A673 (cell line): ENCODE measurements at regions not wholly inside any gene's neighbourhood (a gene's known extent, or its start where the extent isn't known, plus 50 kb on each side); places are given as distances from the start of the nearest gene placed in this dataset.
A peak's percentile ranks its signal among the peaks of the same experiment; 100 is the strongest.

Experiments used
- BruUV-seq: library from RNA; stranded (reverse); fragments of 400-500 nt; replicated peaks from 2 replicates; lab custom pipeline; 2021; lab: Mats Ljungman, UMichigan
- CTCF ChIA-PET: fragments of 300-600 bp; sonication (Branson Sonifier 250); formaldehyde crosslinking; loops from one replicate; lab custom pipeline; 2022; ENCODE audit warnings: antibody characterized with exemption; lab: Charles Lee
- POLR2A ChIA-PET: fragments of 300-600 bp; sonication (Branson Sonifier 250); formaldehyde crosslinking; loops from one replicate; lab custom pipeline; 2022; ENCODE audit warnings: antibody characterized with exemption; ENCODE audit not compliant: low non-redundant PET; lab: Charles Lee
- DNase-seq: peaks from one replicate; pipeline ENCODE4 v3.0.0-alpha.2; 2015; ENCODE audit warnings: low spot score
- H3K27ac ChIP-seq: fragments of 200-600 bp; sonication (generic); 2 replicates; pipeline ENCODE4 v1.5.1; 2016; ENCODE audit warnings: mixed run types, low read depth, mild to moderate bottlenecking, mixed read lengths, antibody characterized with exemption, low read length; ENCODE audit not compliant: poor library complexity, severe bottlenecking
- H3K27me3 ChIP-seq: fragments of 200-600 bp; sonication (generic); replicated peaks from 2 replicates; pipeline ENCODE4 v1.6.1; 2017; ENCODE audit warnings: mixed run types, low read depth, mild to moderate bottlenecking, mixed read lengths, antibody characterized with exemption, low read length; ENCODE audit not compliant: insufficient read depth, poor library complexity
- H3K36me3 ChIP-seq: fragments of 200-600 bp; sonication (generic); 2 replicates; pipeline ENCODE4 v1.6.1; 2016; ENCODE audit warnings: mixed run types, mild to moderate bottlenecking, mixed read lengths, antibody characterized with exemption, low read length; ENCODE audit not compliant: insufficient read depth, poor library complexity, severe bottlenecking
- H3K4me1 ChIP-seq: fragments of 200-600 bp; sonication (generic); 2 replicates; pipeline ENCODE4 v1.6.1; 2017; ENCODE audit warnings: mixed run types, mild to moderate bottlenecking, mixed read lengths, antibody characterized with exemption, low read length; ENCODE audit not compliant: insufficient read depth, poor library complexity, severe bottlenecking
- H3K4me3 ChIP-seq: fragments of 200-600 bp; sonication (generic); 2 replicates; pipeline ENCODE4 v1.5.1; 2016; ENCODE audit warnings: low read depth, mixed run types, mild to moderate bottlenecking, mixed read lengths, low read length; ENCODE audit not compliant: poor library complexity, severe bottlenecking
- H3K9me3 ChIP-seq: fragments of 200-600 bp; sonication (generic); 2 replicates; pipeline ENCODE4 v1.6.1; 2016; ENCODE audit warnings: mixed run types, low read depth, mild to moderate bottlenecking, mixed read lengths, antibody characterized with exemption, low read length; ENCODE audit not compliant: poor library complexity, severe bottlenecking
- EZH2 ChIP-seq: fragments of 200-600 bp; sonication (generic); IDR thresholded peaks from 2 replicates; pipeline ENCODE4 v1.6.1; 2017; ENCODE audit warnings: borderline replicate concordance, low read depth, mild to moderate bottlenecking, mixed read lengths, antibody characterized with exemption, low read length; ENCODE audit not compliant: poor library complexity, severe bottlenecking
- intact Hi-C: fragments of 100-400 bp; cut with micrococcal nuclease; formaldehyde crosslinking; loops from one replicate; pipeline ENCODE4 v1.10.0; 2022; ENCODE audit not compliant: unreplicated experiment
- TF ChIP-seq, protein P1 (sequence below): fragments of 300-800, 200-600 bp; sonication (generic); conservative IDR thresholded peaks from 2 replicates; pipeline ENCODE4 v1.5.1; 2017; ENCODE audit warnings: low read depth, mild to moderate bottlenecking, antibody characterized with exemption, low read length, moderate library complexity, mixed read lengths

DNA sequence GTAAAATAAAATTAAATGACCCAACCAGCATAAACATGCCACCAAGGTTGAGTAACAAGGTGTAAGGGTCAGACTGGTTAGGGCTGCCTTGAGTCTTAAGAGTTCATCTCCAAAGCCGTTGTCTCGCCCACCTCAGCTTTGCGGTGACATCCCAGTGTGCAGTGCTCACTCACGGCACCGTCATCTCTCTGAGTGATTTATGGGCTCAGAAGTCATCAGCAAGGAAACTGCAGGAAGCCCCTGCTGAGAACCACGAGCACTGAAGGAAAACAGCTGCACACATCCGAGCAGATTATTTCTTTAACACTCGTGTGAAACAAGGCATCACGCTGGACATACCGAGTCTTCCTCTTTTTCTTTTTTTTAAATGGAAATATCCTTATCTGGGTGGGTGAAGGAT lies 411.1 kb downstream of the TRIML1 start:
- Histone ChIP-seq H3K36me3 (no peaks in the 10 kb centered on the region), H3K4me1 (peaks cover 19% of the 10 kb centered on the region), H3K9me3 (no peaks in the 10 kb centered on the region), H3K4me3 (no peak overlapping the region), H3K27me3 (peaks cover 14% of the 10 kb centered on the region), H3K27ac (peak overlapping the region; percentile 13)
- ChIA-PET POLR2A (interaction anchor here (0.6 kb wide), 1 partner anchor 41 kb away, joined by 3 read pairs; no protein-coding TSS in a partner anchor), CTCF (no interaction called here)
- DNase-seq, result peak; percentile 94
- intact Hi-C loops, result no loop called here
- no peak for TF ChIP-seq EZH2
- TF ChIP-seq, protein P1, sequence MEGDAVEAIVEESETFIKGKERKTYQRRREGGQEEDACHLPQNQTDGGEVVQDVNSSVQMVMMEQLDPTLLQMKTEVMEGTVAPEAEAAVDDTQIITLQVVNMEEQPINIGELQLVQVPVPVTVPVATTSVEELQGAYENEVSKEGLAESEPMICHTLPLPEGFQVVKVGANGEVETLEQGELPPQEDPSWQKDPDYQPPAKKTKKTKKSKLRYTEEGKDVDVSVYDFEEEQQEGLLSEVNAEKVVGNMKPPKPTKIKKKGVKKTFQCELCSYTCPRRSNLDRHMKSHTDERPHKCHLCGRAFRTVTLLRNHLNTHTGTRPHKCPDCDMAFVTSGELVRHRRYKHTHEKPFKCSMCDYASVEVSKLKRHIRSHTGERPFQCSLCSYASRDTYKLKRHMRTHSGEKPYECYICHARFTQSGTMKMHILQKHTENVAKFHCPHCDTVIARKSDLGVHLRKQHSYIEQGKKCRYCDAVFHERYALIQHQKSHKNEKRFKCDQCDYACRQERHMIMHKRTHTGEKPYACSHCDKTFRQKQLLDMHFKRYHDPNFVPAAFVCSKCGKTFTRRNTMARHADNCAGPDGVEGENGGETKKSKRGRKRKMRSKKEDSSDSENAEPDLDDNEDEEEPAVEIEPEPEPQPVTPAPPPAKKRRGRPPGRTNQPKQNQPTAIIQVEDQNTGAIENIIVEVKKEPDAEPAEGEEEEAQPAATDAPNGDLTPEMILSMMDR, result no peak
- BruUV-seq, result no TSS peak

DNA sequence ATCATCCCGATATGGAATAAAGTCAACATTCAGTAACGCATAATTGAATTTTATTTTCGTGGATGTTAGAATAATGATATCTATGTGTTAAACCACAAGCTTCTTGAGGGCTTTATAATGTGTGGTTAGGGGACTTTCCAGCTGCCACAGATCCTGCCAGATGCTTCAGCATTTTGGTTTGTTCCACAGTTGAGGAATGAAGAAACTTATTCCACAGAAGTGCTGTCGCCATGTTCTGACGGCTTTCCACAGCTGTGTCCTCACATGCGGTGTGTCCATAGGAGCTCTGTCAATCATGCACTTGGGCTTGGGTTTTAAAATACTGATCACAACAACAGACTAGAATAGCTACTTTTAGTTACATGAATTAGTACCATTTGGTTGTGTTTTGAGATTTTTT lies 411.9 kb downstream of the TRIML1 start:
- H3K27me3 ChIP-seq, result peaks cover 14% of the 10 kb centered on the region
- ChIA-PET POLR2A (no interaction called here), CTCF (no interaction called here)
- H3K36me3 ChIP-seq, result no peaks in the 10 kb centered on the region
- no TSS peak for BruUV-seq
- H3K4me1 ChIP-seq, result peaks cover 19% of the 10 kb centered on the region
- no peak for DNase-seq
- no peak overlapping the region for H3K27ac ChIP-seq
- intact Hi-C loops, result no loop called here
- H3K4me3 ChIP-seq, result no peak overlapping the region
- H3K9me3 ChIP-seq, result no peaks in the 10 kb centered on the region
- TF ChIP-seq, protein P1, result no peak
- no peak for TF ChIP-seq EZH2

DNA sequence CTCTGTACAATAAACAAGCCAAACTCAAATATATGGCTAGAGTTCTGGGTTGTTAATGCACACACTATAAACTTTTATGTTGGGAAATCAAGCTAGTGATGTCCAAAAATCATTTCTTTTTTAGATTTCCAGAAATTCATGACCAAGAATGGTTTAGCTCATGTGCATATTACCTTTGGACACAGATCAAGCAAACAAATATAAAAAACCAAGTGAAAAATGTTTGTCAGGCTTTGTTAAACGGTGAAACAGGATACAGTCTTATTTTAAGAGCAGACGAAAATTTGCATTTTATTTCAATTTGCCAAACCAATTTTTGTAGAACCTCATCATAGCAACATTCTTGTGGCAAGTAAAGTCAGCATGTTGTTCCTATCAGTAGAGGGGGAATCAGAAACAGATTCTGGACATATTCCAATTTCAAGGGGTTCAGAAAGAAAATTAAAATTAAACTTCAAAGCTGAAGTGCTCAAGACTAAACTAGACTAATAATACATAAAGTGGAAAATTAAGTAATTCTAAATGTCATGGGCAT lies 413.6 kb downstream of the TRIML1 start:
- Histone ChIP-seq H3K36me3 (no peaks in the 10 kb centered on the region), H3K4me3 (no peak overlapping the region), H3K4me1 (peaks cover 19% of the 10 kb centered on the region), H3K9me3 (no peaks in the 10 kb centered on the region), H3K27me3 (peaks cover 10% of the 10 kb centered on the region), H3K27ac (no peak overlapping the region)
- no TSS peak for BruUV-seq
- DNase-seq, result no peak
- ChIA-PET CTCF (no interaction called here), POLR2A (no interaction called here)
- TF ChIP-seq EZH2, result no peak
- TF ChIP-seq, protein P1, result no peak
- intact Hi-C loops, result no loop called here
